GM23338 (cell line): ENCODE measurements at regions not wholly inside any gene's neighbourhood (a gene's known extent, or its start where the extent isn't known, plus 50 kb on each side); places are given as distances from the start of the nearest gene placed in this dataset.

Source experiments
- ATAC-seq: fragments of 200-7000 bp; cut with Tn5 transposase; 3 replicates; pipeline ENCODE4 v1.9.1; 2020
- DNase-seq: peaks from one replicate; pipeline ENCODE4 v3.0.0-alpha.2; 2015; ENCODE audit warnings: low spot score
- H2AFZ ChIP-seq: fragments of 200-600 bp; sonication (generic); 2 replicates; pipeline ENCODE4 v1.8.0; 2016; ENCODE audit warnings: antibody characterized with exemption, mild to moderate bottlenecking, moderate library complexity
- H3F3A ChIP-seq: fragments of 200-600 bp; sonication (generic); replicated peaks from 2 replicates; pipeline ENCODE4 v1.8.0; 2017; ENCODE audit warnings: antibody characterized with exemption, mixed run types, low read depth
- H3K27ac ChIP-seq: fragments of 200-600 bp; sonication (generic); 2 replicates; pipeline ENCODE4 v1.6.1; 2016; ENCODE audit warnings: low read depth
- H3K27me3 ChIP-seq: fragments of 200-600 bp; sonication (generic); 2 replicates; pipeline ENCODE4 v1.8.0; 2016; ENCODE audit warnings: mild to moderate bottlenecking, mixed run types, moderate library complexity; ENCODE audit not compliant: insufficient read depth
- H3K36me3 ChIP-seq: fragments of 200-600 bp; sonication (generic); 2 replicates; pipeline ENCODE4 v1.8.0; 2016; ENCODE audit warnings: mild to moderate bottlenecking; ENCODE audit not compliant: insufficient read depth
- H3K4me1 ChIP-seq: fragments of 200-600 bp; sonication (generic); 2 replicates; pipeline ENCODE4 v1.8.0; 2016; ENCODE audit warnings: mild to moderate bottlenecking, moderate library complexity; ENCODE audit not compliant: insufficient read depth
- H3K4me2 ChIP-seq: fragments of 200-600 bp; sonication (generic); 2 replicates; pipeline ENCODE4 v1.7.1; 2017; ENCODE audit warnings: mixed run types
- H3K4me3 ChIP-seq: fragments of 200-600 bp; sonication (generic); 2 replicates; pipeline ENCODE4 v1.6.1; 2016; ENCODE audit warnings: mixed run types
- H3K79me2 ChIP-seq: fragments of 200-600 bp; sonication (generic); replicated peaks from 2 replicates; pipeline ENCODE4 v1.8.0; 2017; ENCODE audit warnings: mild to moderate bottlenecking; ENCODE audit not compliant: insufficient read depth
- H3K9me2 ChIP-seq: fragments of 200-600 bp; sonication (generic); 2 replicates; pipeline ENCODE4 v1.8.0; 2017; ENCODE audit not compliant: insufficient read depth
- H4K20me1 ChIP-seq: fragments of 200-600 bp; sonication (generic); replicated peaks from 2 replicates; pipeline ENCODE4 v1.8.0; 2017; ENCODE audit warnings: mild to moderate bottlenecking; ENCODE audit not compliant: insufficient read depth
- H3K27ac Mint-ChIP-seq: 2 replicates; pipeline ENCODE4 v1.8.0; 2020; ENCODE audit warnings: inconsistent platforms, mild to moderate bottlenecking, moderate library complexity, mixed read lengths
- H3K27me3 Mint-ChIP-seq: 3 replicates; pipeline ENCODE4 v1.8.0; 2022; ENCODE audit warnings: low read depth, mild to moderate bottlenecking, moderate library complexity, mixed read lengths, inconsistent platforms; ENCODE audit not compliant: insufficient read depth, poor library complexity
- H3K36me3 Mint-ChIP-seq: 3 replicates; pipeline ENCODE4 v1.8.0; 2021; ENCODE audit warnings: low read depth, mild to moderate bottlenecking, inconsistent platforms, moderate library complexity, mixed read lengths
- H3K4me1 Mint-ChIP-seq: 3 replicates; pipeline ENCODE4 v1.8.0; 2020; ENCODE audit warnings: mild to moderate bottlenecking, inconsistent platforms, mixed read lengths
- H3K4me3 Mint-ChIP-seq: 3 replicates; pipeline ENCODE4 v1.8.0; 2021; ENCODE audit warnings: moderate library complexity, mild to moderate bottlenecking, inconsistent platforms, mixed read lengths
- H3K9me3 Mint-ChIP-seq: 3 replicates; pipeline ENCODE4 v1.8.0; 2020; ENCODE audit warnings: moderate library complexity, mild to moderate bottlenecking, inconsistent platforms, mixed read lengths
- CREB1 ChIP-seq: fragments of 250-450 bp; sonication (Bioruptor Pico); IDR thresholded peaks from 2 replicates; pipeline ENCODE4 v1.5.0; 2020; ENCODE audit warnings: low read depth, mild to moderate bottlenecking, moderate library complexity
- EZH2 ChIP-seq: fragments of 200-600 bp; sonication (generic); IDR thresholded peaks from one replicate; pipeline ENCODE4 v1.8.0; 2017; ENCODE audit warnings: antibody characterized with exemption, mild to moderate bottlenecking, low read depth; ENCODE audit not compliant: unreplicated experiment
- EZH2phosphoT487 ChIP-seq: fragments of 200-600 bp; sonication (generic); IDR thresholded peaks from one replicate; pipeline ENCODE4 v1.8.1; 2018; ENCODE audit warnings: antibody characterized with exemption; ENCODE audit not compliant: unreplicated experiment
- JUNB ChIP-seq: IDR thresholded peaks from one replicate; pipeline ENCODE4 v1.6.1; 2016; ENCODE audit warnings: antibody characterized with exemption; ENCODE audit not compliant: unreplicated experiment
- NANOG ChIP-seq: IDR thresholded peaks from 2 replicates; pipeline ENCODE4 v1.6.1; 2016; ENCODE audit warnings: antibody characterized with exemption, borderline replicate concordance
- POLR2AphosphoS5 ChIP-seq: IDR thresholded peaks from 2 replicates; pipeline ENCODE4 v1.6.1; 2016; ENCODE audit warnings: antibody characterized with exemption, low read depth
- STAT1 ChIP-seq: IDR thresholded peaks from one replicate; pipeline ENCODE4 v1.6.1; 2016; ENCODE audit warnings: antibody characterized with exemption; ENCODE audit not compliant: unreplicated experiment
- ZNF114 ChIP-seq: fragments of 250-450 bp; sonication (Bioruptor Pico); IDR thresholded peaks from 2 replicates; pipeline ENCODE4 v1.5.0; 2020; ENCODE audit warnings: mild to moderate bottlenecking, moderate library complexity
- ZNF331 ChIP-seq: fragments of 250-450 bp; sonication (Bioruptor Pico); IDR thresholded peaks from 2 replicates; pipeline ENCODE4 v1.5.0; 2020; ENCODE audit warnings: low read depth, mild to moderate bottlenecking, moderate library complexity
- TF ChIP-seq, protein P1 (sequence below): IDR thresholded peaks from 2 replicates; pipeline ENCODE4 v1.6.1; 2016; ENCODE audit warnings: antibody characterized with exemption
- TF ChIP-seq, protein P2 (sequence below), 2 experiments: fragments of 200-600 bp in 1 of 2; sonication (generic) in 1 of 2; conservative IDR thresholded peaks; 2 replicates each; pipeline versions ENCODE4 v1.5.1 to v1.6.1; 2016 to 2017; ENCODE audit warnings: antibody characterized with exemption in 2 of 2, low read depth in 2 of 2, mild to moderate bottlenecking in 2 of 2, moderate library complexity in 1 of 2
- TF ChIP-seq, protein P3 (sequence below): fragments of 250-450 bp; sonication (Bioruptor Pico); IDR thresholded peaks from 2 replicates; pipeline ENCODE4 v1.5.0; 2020; ENCODE audit warnings: mild to moderate bottlenecking, moderate library complexity
- TF ChIP-seq, protein P4 (sequence below): IDR thresholded peaks from one replicate; pipeline ENCODE4 v1.6.1; 2018; ENCODE audit warnings: antibody characterized with exemption; ENCODE audit not compliant: unreplicated experiment

DNA sequence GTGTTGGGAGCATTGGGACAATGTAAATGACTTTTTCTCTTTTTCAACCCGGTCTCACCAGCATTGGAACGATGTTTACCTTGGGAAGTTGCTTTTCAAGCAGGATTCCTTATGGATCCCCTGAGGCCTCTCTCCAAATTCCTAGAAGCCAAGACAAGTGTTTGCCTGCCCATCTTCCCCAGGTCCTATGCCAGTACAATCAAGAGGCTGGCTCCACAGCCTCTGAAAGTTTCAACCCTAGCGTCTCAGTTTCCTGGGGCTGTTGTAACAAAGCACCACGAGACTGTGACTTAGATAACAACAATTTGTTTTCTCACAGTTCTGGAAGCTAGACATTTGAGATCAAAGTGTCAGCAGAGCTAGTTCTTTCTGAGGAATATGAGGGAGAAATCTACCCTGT, 347.2 kb upstream of the UMPS start:
- H3F3A ChIP-seq: no peaks in the 10 kb centered on the region
- no peaks in the 10 kb centered on the region for H3K9me2 ChIP-seq
- no peak for TF ChIP-seq CREB1 (CRISPR knock-in tag)
- TF ChIP-seq, protein P1, sequence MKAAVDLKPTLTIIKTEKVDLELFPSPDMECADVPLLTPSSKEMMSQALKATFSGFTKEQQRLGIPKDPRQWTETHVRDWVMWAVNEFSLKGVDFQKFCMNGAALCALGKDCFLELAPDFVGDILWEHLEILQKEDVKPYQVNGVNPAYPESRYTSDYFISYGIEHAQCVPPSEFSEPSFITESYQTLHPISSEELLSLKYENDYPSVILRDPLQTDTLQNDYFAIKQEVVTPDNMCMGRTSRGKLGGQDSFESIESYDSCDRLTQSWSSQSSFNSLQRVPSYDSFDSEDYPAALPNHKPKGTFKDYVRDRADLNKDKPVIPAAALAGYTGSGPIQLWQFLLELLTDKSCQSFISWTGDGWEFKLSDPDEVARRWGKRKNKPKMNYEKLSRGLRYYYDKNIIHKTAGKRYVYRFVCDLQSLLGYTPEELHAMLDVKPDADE: no peak
- TF ChIP-seq, protein P2, sequence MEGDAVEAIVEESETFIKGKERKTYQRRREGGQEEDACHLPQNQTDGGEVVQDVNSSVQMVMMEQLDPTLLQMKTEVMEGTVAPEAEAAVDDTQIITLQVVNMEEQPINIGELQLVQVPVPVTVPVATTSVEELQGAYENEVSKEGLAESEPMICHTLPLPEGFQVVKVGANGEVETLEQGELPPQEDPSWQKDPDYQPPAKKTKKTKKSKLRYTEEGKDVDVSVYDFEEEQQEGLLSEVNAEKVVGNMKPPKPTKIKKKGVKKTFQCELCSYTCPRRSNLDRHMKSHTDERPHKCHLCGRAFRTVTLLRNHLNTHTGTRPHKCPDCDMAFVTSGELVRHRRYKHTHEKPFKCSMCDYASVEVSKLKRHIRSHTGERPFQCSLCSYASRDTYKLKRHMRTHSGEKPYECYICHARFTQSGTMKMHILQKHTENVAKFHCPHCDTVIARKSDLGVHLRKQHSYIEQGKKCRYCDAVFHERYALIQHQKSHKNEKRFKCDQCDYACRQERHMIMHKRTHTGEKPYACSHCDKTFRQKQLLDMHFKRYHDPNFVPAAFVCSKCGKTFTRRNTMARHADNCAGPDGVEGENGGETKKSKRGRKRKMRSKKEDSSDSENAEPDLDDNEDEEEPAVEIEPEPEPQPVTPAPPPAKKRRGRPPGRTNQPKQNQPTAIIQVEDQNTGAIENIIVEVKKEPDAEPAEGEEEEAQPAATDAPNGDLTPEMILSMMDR (conservative IDR thresholded peaks at IDR 0.05; ENCODE audit: low read depth in 2 of 2): no peak
- TF ChIP-seq NANOG: no peak
- no peak for TF ChIP-seq STAT1
- TF ChIP-seq, protein P3, sequence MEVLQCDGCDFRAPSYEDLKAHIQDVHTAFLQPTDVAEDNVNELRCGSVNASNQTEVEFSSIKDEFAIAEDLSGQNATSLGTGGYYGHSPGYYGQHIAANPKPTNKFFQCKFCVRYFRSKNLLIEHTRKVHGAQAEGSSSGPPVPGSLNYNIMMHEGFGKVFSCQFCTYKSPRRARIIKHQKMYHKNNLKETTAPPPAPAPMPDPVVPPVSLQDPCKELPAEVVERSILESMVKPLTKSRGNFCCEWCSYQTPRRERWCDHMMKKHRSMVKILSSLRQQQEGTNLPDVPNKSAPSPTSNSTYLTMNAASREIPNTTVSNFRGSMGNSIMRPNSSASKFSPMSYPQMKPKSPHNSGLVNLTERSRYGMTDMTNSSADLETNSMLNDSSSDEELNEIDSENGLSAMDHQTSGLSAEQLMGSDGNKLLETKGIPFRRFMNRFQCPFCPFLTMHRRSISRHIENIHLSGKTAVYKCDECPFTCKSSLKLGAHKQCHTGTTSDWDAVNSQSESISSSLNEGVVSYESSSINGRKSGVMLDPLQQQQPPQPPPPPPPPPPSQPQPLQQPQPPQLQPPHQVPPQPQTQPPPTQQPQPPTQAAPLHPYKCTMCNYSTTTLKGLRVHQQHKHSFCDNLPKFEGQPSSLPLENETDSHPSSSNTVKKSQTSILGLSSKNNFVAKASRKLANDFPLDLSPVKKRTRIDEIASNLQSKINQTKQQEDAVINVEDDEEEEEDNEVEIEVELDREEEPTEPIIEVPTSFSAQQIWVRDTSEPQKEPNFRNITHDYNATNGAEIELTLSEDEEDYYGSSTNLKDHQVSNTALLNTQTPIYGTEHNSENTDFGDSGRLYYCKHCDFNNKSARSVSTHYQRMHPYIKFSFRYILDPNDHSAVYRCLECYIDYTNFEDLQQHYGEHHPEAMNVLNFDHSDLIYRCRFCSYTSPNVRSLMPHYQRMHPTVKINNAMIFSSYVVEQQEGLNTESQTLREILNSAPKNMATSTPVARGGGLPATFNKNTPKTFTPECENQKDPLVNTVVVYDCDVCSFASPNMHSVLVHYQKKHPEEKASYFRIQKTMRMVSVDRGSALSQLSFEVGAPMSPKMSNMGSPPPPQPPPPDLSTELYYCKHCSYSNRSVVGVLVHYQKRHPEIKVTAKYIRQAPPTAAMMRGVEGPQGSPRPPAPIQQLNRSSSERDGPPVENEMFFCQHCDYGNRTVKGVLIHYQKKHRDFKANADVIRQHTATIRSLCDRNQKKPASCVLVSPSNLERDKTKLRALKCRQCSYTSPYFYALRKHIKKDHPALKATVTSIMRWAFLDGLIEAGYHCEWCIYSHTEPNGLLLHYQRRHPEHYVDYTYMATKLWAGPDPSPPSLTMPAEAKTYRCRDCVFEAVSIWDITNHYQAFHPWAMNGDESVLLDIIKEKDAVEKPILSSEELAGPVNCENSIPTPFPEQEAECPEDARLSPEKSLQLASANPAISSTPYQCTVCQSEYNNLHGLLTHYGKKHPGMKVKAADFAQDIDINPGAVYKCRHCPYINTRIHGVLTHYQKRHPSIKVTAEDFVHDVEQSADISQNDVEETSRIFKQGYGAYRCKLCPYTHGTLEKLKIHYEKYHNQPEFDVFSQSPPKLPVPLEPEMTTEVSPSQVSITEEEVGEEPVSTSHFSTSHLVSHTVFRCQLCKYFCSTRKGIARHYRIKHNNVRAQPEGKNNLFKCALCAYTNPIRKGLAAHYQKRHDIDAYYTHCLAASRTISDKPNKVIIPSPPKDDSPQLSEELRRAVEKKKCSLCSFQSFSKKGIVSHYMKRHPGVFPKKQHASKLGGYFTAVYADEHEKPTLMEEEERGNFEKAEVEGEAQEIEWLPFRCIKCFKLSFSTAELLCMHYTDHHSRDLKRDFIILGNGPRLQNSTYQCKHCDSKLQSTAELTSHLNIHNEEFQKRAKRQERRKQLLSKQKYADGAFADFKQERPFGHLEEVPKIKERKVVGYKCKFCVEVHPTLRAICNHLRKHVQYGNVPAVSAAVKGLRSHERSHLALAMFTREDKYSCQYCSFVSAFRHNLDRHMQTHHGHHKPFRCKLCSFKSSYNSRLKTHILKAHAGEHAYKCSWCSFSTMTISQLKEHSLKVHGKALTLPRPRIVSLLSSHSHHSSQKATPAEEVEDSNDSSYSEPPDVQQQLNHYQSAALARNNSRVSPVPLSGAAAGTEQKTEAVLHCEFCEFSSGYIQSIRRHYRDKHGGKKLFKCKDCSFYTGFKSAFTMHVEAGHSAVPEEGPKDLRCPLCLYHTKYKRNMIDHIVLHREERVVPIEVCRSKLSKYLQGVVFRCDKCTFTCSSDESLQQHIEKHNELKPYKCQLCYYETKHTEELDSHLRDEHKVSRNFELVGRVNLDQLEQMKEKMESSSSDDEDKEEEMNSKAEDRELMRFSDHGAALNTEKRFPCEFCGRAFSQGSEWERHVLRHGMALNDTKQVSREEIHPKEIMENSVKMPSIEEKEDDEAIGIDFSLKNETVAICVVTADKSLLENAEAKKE (CRISPR knock-in tag): no peak
- no peak for TF ChIP-seq JUNB
- TF ChIP-seq, protein P4, sequence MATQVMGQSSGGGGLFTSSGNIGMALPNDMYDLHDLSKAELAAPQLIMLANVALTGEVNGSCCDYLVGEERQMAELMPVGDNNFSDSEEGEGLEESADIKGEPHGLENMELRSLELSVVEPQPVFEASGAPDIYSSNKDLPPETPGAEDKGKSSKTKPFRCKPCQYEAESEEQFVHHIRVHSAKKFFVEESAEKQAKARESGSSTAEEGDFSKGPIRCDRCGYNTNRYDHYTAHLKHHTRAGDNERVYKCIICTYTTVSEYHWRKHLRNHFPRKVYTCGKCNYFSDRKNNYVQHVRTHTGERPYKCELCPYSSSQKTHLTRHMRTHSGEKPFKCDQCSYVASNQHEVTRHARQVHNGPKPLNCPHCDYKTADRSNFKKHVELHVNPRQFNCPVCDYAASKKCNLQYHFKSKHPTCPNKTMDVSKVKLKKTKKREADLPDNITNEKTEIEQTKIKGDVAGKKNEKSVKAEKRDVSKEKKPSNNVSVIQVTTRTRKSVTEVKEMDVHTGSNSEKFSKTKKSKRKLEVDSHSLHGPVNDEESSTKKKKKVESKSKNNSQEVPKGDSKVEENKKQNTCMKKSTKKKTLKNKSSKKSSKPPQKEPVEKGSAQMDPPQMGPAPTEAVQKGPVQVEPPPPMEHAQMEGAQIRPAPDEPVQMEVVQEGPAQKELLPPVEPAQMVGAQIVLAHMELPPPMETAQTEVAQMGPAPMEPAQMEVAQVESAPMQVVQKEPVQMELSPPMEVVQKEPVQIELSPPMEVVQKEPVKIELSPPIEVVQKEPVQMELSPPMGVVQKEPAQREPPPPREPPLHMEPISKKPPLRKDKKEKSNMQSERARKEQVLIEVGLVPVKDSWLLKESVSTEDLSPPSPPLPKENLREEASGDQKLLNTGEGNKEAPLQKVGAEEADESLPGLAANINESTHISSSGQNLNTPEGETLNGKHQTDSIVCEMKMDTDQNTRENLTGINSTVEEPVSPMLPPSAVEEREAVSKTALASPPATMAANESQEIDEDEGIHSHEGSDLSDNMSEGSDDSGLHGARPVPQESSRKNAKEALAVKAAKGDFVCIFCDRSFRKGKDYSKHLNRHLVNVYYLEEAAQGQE: no peak
- TF ChIP-seq EZH2: no peak
- no peak for TF ChIP-seq ZNF331
- no peak for TF ChIP-seq POLR2AphosphoS5
- TF ChIP-seq ZNF114 (CRISPR knock-in tag): no peak
- TF ChIP-seq EZH2phosphoT487: no peak
- peak; percentile 21 for DNase-seq
- no peaks in the 10 kb centered on the region for H3K79me2 ChIP-seq
- H3K36me3 ChIP-seq: no peaks in the 10 kb centered on the region
- H3K27me3 Mint-ChIP-seq: peaks cover 2% of the 10 kb centered on the region
- peaks cover 22% of the 10 kb centered on the region for H3K4me1 Mint-ChIP-seq
- H3K4me2 ChIP-seq: no peak overlapping the region
- H3K4me3 Mint-ChIP-seq: no peak overlapping the region
- no peaks in the 10 kb centered on the region for H4K20me1 ChIP-seq
- H3K36me3 Mint-ChIP-seq: no peaks in the 10 kb centered on the region
- H3K9me3 Mint-ChIP-seq: no peaks in the 10 kb centered on the region
- no peak overlapping the region for H3K4me3 ChIP-seq
- no peaks in the 10 kb centered on the region for H3K27me3 ChIP-seq
- H2AFZ ChIP-seq: no peak overlapping the region
- peak; percentile 24; the same call in 1 of the 3 replicates for ATAC-seq
- no peak overlapping the region; the same call in 1 of the 2 replicates for H3K27ac Mint-ChIP-seq
- H3K27ac ChIP-seq: no peak overlapping the region
- peaks cover 17% of the 10 kb centered on the region for H3K4me1 ChIP-seq
